ENCODE measurements at regions not wholly inside any gene's neighbourhood (a gene's known extent, or its start where the extent isn't known, plus 50 kb on each side); places are given as distances from the start of the nearest gene placed in this dataset.

DNA sequence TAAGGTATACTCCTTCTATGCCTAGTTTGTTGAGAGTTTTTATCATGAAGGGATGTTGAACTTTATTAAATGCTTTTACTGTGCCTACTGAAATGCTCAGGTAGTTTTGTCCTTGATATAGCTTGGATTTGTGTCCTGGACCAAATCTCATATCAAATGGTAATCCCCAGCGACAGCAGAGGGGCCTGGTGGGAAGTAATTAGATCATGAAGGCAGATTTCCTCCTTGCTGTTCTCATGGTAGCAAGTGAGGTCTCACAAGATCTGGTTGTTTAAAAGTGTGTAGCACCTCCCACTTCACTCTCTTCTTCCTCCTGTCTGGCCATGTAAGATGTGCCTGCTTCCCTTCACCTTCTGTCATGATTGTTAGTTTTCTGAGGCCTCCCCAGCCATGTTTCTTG is 78.2 kb downstream of the KIF2B start:
- TF ChIP-seq, protein P1, sequence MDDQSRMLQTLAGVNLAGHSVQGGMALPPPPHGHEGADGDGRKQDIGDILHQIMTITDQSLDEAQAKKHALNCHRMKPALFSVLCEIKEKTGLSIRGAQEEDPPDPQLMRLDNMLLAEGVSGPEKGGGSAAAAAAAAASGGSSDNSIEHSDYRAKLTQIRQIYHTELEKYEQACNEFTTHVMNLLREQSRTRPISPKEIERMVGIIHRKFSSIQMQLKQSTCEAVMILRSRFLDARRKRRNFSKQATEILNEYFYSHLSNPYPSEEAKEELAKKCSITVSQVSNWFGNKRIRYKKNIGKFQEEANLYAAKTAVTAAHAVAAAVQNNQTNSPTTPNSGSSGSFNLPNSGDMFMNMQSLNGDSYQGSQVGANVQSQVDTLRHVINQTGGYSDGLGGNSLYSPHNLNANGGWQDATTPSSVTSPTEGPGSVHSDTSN (IDR thresholded peaks at IDR 0.05; ENCODE audit: insufficient replicate concordance, low read depth, low read length) = no peak
- TF ChIP-seq MYC (IDR thresholded peaks at IDR 0.05; ENCODE audit: insufficient read depth, insufficient read length, insufficient replicate concordance, low read length, severe bottlenecking) (no peak), ZSCAN29 (IDR thresholded peaks at IDR 0.05) (no peak), BMI1 (IDR thresholded peaks at IDR 0.05; ENCODE audit: borderline replicate concordance) (no peak), SMC3 (IDR thresholded peaks at IDR 0.05; ENCODE audit: borderline replicate concordance, low read length) (no peak), POLR2AphosphoS5 (IDR thresholded peaks at IDR 0.05; ENCODE audit: low read length) (no peak), SREBF2 (IDR thresholded peaks at IDR 0.05; ENCODE audit: low read length) (no peak), POLR2A (IDR thresholded peaks at IDR 0.05; ENCODE audit: low read depth, low read length) (no peak), FOXM1 (IDR thresholded peaks at IDR 0.05; ENCODE audit: low read depth, low read length) (no peak), RAD21 (IDR thresholded peaks at IDR 0.05; ENCODE audit: insufficient read depth, low read depth, low read length) (no peak)
- TF ChIP-seq, protein P2, sequence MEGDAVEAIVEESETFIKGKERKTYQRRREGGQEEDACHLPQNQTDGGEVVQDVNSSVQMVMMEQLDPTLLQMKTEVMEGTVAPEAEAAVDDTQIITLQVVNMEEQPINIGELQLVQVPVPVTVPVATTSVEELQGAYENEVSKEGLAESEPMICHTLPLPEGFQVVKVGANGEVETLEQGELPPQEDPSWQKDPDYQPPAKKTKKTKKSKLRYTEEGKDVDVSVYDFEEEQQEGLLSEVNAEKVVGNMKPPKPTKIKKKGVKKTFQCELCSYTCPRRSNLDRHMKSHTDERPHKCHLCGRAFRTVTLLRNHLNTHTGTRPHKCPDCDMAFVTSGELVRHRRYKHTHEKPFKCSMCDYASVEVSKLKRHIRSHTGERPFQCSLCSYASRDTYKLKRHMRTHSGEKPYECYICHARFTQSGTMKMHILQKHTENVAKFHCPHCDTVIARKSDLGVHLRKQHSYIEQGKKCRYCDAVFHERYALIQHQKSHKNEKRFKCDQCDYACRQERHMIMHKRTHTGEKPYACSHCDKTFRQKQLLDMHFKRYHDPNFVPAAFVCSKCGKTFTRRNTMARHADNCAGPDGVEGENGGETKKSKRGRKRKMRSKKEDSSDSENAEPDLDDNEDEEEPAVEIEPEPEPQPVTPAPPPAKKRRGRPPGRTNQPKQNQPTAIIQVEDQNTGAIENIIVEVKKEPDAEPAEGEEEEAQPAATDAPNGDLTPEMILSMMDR (IDR thresholded peaks at IDR 0.05 in 2 of 3, conservative IDR thresholded peaks at IDR 0.05 in 1 of 3; ENCODE audit: control insufficient read depth in 2 of 3, extremely low read depth in 1 of 3, insufficient read depth in 1 of 3, low read depth in 3 of 3, low read length in 3 of 3) = no peak
- TF ChIP-seq, protein P3, sequence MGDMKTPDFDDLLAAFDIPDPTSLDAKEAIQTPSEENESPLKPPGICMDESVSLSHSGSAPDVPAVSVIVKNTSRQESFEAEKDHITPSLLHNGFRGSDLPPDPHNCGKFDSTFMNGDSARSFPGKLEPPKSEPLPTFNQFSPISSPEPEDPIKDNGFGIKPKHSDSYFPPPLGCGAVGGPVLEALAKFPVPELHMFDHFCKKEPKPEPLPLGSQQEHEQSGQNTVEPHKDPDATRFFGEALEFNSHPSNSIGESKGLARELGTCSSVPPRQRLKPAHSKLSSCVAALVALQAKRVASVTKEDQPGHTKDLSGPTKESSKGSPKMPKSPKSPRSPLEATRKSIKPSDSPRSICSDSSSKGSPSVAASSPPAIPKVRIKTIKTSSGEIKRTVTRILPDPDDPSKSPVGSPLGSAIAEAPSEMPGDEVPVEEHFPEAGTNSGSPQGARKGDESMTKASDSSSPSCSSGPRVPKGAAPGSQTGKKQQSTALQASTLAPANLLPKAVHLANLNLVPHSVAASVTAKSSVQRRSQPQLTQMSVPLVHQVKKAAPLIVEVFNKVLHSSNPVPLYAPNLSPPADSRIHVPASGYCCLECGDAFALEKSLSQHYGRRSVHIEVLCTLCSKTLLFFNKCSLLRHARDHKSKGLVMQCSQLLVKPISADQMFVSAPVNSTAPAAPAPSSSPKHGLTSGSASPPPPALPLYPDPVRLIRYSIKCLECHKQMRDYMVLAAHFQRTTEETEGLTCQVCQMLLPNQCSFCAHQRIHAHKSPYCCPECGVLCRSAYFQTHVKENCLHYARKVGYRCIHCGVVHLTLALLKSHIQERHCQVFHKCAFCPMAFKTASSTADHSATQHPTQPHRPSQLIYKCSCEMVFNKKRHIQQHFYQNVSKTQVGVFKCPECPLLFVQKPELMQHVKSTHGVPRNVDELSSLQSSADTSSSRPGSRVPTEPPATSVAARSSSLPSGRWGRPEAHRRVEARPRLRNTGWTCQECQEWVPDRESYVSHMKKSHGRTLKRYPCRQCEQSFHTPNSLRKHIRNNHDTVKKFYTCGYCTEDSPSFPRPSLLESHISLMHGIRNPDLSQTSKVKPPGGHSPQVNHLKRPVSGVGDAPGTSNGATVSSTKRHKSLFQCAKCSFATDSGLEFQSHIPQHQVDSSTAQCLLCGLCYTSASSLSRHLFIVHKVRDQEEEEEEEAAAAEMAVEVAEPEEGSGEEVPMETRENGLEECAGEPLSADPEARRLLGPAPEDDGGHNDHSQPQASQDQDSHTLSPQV (IDR thresholded peaks at IDR 0.05) = no peak
- TF ChIP-seq, protein P4, sequence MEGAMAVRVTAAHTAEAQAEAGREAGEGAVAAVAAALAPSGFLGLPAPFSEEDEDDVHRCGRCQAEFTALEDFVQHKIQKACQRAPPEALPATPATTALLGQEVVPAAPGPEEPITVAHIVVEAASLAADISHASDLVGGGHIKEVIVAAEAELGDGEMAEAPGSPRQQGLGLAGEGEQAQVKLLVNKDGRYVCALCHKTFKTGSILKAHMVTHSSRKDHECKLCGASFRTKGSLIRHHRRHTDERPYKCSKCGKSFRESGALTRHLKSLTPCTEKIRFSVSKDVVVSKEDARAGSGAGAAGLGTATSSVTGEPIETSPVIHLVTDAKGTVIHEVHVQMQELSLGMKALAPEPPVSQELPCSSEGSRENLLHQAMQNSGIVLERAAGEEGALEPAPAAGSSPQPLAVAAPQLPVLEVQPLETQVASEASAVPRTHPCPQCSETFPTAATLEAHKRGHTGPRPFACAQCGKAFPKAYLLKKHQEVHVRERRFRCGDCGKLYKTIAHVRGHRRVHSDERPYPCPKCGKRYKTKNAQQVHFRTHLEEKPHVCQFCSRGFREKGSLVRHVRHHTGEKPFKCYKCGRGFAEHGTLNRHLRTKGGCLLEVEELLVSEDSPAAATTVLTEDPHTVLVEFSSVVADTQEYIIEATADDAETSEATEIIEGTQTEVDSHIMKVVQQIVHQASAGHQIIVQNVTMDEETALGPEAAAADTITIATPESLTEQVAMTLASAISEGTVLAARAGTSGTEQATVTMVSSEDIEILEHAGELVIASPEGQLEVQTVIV (IDR thresholded peaks at IDR 0.05; ENCODE audit: borderline replicate concordance, partially characterized antibody) = no peak
- TF ChIP-seq, protein P5, sequence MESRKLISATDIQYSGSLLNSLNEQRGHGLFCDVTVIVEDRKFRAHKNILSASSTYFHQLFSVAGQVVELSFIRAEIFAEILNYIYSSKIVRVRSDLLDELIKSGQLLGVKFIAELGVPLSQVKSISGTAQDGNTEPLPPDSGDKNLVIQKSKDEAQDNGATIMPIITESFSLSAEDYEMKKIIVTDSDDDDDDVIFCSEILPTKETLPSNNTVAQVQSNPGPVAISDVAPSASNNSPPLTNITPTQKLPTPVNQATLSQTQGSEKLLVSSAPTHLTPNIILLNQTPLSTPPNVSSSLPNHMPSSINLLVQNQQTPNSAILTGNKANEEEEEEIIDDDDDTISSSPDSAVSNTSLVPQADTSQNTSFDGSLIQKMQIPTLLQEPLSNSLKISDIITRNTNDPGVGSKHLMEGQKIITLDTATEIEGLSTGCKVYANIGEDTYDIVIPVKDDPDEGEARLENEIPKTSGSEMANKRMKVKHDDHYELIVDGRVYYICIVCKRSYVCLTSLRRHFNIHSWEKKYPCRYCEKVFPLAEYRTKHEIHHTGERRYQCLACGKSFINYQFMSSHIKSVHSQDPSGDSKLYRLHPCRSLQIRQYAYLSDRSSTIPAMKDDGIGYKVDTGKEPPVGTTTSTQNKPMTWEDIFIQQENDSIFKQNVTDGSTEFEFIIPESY (IDR thresholded peaks at IDR 0.05) = no peak

All from GM12878 (cell line).